ENCODE measurements at regions not wholly inside any gene's neighbourhood (a gene's known extent, or its start where the extent isn't known, plus 50 kb on each side); places are given as distances from the start of the nearest gene placed in this dataset.

GRCh38 chr7:108808549-108809266 is 239.0 kb downstream of the DNAJB9 start:
- TF ChIP-seq CTCF (IDR thresholded peaks at IDR 0.05; ENCODE audit: low read length) (no peak), EZH2 (IDR thresholded peaks at IDR 0.05; ENCODE audit: borderline replicate concordance, low read length) (no peak)
